ENCODE measurements at regions not wholly inside any gene's neighbourhood (a gene's known extent, or its start where the extent isn't known, plus 50 kb on each side); places are given as distances from the start of the nearest gene placed in this dataset.
"Not testable (repeated sequence)": the region's sequence is repeated elsewhere in the genome, so short reads cannot be mapped to it uniquely, and the experiment has no call there.

DNA sequence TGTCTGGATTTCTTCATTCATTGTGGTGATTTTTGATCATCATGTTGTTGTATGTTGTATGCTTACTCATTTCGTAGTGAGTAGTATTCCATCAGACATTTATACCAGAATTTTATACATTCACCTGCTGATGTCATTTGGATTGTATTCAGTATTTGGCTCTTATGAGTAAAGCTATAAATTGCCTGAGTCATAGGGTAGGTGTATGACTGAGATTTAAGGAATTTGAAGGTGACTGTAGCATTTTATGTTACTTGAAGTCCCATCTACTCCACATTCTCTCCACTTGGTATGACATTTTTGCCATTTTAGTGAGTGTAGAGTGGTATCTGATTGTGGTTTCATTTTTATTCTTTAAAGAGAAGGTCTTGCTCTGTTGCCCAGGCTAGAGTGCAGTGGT is 548.2 kb downstream of the TBC1D22A start:
- no peak for DNase-seq (ENCODE audit: low read depth in 3 of 3)

DNA sequence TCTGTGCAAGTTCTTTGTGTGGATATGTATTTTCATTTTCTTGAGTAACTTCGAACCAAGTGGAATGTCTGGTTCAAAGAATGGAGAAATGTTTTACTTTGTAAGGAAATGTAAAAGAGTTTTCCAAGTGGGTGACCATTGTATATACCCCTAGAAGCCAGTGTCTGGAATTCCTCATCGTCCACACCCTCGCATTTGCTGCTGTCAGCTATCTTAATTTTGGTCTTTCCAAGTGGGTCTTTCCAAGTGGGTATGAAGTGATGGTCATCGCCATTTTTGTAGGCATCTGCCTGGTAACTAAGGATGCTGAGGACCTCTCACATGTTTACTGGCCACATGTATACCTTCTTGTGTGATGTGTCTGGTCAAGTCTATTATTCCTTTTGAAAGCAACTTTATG is 547.5 kb downstream of the TBC1D22A start:
- no peak for DNase-seq (ENCODE audit: low read depth in 3 of 3)

DNA sequence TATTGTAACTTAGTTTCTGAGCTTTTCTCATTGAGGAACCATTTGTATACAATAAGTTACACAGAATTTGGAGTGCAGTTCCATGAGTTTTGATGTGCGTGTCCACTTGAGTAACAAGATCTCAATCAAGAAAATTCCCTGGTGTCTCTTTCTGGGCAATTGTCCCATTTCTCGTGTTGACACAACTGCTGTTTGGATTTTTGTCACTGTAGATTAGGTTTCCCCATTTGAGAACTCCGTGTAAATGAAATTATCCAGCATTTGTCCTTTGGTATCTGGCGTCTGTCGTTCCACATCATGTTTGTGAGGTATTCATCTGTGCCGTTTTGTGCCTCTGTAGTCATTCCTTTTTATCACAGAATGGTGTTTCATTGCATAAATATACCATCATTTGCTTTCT is 547.0 kb downstream of the TBC1D22A start:
- DNase-seq (ENCODE audit: low read depth in 3 of 3), result no peak

DNA sequence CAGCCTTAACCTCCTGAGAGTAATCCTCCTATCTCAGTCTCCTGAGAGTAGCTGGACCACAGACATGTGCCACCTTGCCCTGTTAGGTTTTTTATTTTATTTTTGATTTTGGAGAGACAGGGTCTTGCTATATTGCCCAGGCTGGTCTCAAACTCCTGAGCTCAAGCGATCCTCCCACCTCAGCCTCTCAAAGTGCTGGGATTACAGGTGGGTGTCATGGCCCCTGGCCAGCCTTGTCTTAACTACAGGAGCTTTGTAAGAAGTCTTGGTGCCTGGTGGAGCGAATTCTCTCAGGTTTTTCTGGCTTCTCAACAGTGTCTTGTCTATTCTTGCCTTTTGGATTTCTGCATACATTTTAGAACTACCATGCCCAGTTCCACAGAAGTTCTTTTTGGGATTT is 546.4 kb downstream of the TBC1D22A start:
- no peak for DNase-seq (ENCODE audit: low read depth in 3 of 3)

DNA sequence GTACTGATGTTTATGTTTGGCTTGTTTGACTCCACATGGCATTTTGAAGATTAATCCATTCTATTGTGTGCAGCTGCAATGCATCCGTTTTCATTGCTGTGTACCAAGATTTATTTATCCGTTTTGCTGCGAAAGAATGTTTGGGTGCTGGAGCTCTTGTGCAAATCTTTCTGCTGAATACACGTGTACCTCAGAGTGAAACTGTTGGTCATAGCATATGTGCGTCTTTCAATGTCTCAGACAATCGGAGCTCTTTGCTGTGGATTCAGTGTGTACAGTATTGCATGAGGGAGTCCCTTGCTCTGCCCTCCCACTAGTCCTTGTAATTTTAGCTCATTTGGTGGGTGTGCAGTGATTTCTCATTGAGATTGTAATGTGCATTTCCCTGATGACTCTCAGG is 545.4 kb downstream of the TBC1D22A start:
- DNase-seq (ENCODE audit: low read depth in 3 of 3), result no peak

DNA sequence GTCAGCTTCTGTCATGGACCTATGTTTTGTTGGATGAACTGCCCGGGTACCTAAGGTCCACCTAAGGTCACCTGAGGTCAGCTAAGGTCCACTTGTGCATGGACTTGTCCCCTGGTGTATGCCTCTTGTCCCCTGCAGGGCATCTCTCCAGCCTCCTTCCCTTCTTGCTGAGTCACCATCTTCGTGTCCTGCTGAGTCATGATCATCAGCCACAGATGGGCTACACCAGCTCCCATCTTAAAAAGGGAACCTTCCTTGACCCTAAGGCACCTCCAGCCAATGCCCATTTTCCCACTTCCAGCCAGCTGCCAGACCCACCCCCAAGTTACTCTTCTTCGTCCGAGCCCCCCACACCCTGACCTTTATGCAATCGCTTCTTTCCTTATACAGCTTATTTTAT is 544.9 kb downstream of the TBC1D22A start:
- no peak for DNase-seq (ENCODE audit: low read depth in 3 of 3)

DNA sequence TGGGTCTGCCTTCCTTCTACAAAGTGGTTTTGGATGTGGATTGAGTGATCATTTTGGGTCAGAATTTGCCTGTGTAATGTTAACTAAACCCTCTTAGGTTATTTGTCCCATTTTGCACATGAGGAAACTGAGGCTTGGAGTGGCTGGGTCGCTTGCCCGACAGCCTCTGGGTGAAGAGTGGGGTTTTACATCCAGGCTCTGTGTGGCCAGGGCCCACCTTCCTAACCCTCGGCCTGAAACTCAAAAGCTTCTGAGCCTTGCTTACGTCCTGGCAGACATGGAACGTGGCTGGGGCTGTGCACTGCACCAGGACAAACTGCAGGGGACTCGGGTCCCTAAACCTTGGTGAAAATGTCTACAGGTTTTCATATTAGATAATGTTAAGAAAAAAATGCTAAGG is 542.4 kb downstream of the TBC1D22A start:
- DNase-seq (ENCODE audit: low read depth in 3 of 3), result no peak

DNA sequence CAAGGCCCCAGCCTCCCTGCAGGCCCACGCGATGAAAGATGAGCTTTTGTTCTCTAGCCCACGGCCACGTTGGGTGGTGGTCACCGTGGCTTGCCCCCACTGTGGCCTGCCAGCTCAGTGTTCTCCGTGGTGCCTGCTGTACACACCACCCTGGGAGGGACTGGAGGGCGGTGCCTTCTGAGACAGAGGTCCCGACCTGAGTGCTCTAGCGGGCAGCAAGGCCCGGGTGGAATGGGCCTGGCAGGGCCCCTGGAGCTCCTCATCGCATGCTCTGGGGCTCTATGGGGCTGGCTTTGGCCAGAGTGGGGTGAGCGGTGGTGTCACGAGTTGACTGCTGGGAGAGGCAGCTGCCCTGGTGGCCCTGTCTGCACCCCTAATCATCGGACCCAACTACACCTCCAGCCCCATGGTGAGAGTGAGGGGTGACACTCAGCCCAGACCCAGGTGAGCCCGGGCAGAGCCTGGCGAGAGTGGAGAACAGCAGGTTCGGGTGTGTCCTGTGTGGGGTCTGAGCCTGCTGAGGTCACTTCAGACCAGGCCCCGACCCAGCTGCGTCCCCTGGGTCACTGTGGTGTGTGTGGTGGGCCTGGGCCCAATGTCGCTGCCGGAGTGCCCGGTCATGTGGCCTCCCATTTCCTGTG is 541.9 kb downstream of the TBC1D22A start:
- no peak for DNase-seq (ENCODE audit: low read depth in 3 of 3)

DNA sequence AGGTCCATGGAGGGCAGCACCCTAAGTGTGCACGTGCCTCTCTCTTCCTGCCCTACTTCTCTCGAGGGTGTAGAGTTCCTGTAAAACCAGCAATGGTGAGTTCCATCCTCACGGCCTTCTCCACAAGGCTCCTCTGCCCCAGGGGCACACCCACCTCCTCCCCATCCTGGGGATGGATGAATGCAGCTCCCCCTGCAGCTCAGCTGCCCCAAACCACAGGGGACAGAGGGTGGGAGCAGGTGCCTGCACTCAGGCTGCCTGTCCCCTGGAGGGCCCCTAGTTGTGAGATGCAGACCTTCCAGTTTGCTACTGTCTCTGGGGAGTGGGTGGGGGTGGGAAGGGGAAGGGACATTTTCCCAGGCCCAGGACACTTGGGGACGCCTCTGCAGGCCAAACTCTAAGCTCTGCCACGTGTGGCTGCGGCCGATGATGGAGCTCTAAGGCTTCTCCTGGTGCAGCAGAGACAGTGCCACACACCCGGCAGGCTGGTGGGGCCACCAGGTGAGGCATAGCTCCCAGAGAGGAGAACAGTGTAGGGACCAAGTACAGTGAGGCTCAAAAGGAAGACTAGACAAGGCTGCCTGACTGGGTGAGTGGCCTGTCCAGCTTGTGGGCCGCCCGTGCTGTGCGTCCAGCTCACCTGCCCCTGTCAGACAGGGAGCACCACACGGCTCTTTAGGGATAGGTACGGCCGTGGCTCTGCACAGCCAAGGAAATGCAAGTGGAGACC is 540.9 kb downstream of the TBC1D22A start:
- no peak for DNase-seq (ENCODE audit: low read depth in 3 of 3)

DNA sequence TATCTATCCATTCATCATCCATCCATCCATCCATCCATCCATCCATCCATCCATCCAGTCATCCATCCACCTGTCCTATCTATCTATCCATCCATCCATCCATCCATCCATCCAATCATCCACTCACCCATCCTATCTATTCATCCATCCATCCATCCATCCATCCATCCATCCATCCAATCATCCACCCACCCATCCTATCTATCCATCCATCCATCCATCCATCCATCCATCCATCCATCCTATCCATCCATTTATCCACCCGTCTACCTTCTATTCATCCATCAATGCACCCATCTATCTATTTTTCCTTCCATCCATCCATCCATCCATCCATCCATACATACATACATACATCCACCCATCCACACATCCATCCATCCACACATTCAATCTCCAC is 540.1 kb downstream of the TBC1D22A start:
- DNase-seq (ENCODE audit: low read depth in 3 of 3), result not testable (repeated sequence)

DNA sequence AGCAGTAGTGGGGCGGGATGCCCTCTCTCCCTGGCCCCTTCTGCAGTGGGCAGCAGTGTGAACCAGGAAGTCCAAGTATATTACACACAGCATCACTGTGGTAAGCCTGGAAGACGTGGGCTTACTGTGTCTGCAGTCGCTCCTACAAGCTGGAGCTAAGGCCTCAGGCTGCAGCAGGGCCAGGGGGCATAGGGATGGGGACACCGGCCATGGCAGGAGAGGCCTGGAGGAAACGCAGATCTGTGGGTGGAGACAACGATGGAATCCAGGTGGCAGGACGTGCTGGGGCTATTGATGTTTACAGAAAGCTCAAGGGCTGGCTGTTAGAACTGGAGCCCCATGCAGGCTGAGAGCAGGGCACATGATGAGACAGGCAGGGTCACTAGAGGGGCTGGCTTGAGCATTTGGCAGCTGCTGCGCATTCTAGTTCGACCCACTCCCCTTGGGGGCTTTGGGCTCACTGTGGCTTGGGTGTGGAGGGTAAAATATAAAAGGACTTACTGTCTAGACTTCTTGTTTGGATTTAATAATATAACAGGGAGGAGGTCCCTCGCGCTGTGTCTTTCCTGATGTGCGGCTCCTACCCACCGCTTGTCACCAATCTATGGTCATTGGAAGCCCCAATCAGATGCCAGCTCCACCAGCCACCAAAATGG is 539.5 kb downstream of the TBC1D22A start:
- DNase-seq (ENCODE audit: low read depth in 3 of 3), result no peak

DNA sequence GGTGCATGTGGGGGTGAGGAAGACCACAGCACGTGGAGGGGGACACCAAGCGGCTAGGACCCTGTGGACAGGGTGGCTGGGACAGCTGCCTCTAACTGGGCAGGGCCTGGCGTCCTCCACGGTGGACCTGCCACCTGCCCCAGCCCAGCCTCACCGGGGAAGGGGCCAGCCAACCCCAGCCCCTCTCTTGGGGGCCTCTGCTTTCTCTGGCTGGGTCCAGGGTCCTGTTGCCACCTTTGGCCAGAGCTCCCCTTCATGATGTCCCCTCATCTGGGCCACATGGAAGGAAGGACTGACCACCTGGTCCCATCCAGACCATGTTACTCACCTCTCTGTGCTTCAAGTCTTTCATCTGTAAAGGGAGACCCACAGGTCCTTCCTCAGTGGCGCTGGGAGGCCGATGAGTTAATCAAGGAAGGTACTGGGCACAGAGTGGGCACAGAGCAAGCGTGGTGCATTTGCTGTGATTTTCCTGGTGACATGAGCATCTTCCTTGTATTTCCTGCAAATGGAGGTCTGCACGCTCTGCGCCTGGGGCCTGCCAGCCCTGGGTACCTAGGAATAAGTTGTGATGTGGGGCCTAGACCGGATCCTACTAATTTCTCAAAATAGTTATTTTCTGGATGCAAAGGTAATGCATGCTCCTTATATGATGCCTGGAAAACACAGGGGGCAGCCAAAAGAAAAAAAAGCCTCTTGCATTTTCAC is 538.4 kb downstream of the TBC1D22A start:
- no peak for DNase-seq (ENCODE audit: low read depth in 3 of 3)

DNA sequence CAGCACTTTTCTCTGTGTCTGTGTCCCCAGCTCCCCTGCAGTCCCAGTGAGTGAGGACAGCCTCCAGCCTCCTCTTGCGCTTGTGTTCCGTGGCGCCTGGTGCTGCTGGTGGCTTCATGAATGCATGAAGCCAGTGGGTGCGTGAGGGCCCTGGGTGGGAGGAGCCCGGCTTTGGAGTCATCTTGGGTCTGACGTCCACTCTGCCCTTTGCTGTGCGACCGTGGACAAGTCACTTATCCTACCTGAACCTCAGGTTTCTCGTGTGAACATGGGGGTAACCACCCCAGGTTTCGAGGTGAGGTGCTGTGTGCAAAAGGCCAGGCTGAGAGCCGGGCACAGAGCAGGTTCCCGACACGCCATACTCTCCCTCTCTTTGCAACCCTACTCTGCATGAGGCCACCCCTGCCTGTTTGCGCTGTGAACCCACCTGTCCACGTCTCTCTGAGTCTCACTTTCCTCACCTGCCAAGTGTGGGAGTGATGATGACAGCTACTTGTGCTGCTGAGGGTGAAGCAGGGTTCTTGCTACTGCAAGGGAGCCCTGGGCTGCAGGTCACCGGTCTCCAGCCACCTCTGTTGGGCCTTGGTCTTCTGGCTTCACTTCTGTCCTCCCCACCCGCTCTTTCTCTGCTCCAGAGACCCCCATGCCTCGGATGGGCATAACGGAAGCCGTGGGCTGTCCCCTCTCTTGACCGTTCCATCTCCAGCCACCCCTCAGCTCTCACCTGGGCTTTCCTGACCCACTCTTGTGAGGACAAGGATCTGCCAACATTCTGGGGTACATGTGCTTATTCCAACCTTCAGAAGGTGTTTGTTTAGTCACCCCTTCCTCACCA is 537.6 kb downstream of the TBC1D22A start:
- DNase-seq (ENCODE audit: low read depth in 3 of 3), result no peak

DNA sequence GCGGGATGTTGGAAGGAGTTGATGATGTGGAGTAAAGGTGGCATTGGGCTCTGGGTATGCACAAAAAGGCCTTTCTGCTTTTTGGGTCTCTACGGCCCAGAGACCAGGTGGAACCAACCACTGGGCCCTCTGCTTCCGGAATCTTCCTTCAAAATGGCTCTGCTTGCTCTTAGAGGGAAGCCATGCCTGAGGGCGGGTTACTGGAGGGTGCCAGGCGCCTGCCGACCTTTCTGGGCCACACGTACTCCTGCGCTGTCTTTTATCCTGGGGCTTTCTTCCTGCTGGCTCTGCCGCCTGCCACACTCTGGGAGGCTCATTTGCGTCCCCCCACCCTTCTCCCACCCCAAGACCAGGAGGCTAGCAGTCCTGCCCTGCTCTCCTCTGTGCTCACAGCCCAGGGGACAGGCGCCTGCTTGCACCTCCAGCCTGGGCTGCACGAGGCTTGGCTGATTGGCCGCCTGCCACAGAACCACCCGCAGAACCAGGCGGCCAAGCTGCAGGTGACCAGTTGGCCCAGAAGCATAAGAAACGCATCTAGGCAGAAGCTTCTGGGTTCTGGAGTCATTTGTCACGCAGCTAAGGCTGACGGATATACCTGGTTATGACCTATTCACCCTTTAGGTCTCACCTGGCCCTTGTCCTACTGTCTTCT is 536.9 kb downstream of the TBC1D22A start:
- no peak for DNase-seq (ENCODE audit: low read depth in 3 of 3)

DNA sequence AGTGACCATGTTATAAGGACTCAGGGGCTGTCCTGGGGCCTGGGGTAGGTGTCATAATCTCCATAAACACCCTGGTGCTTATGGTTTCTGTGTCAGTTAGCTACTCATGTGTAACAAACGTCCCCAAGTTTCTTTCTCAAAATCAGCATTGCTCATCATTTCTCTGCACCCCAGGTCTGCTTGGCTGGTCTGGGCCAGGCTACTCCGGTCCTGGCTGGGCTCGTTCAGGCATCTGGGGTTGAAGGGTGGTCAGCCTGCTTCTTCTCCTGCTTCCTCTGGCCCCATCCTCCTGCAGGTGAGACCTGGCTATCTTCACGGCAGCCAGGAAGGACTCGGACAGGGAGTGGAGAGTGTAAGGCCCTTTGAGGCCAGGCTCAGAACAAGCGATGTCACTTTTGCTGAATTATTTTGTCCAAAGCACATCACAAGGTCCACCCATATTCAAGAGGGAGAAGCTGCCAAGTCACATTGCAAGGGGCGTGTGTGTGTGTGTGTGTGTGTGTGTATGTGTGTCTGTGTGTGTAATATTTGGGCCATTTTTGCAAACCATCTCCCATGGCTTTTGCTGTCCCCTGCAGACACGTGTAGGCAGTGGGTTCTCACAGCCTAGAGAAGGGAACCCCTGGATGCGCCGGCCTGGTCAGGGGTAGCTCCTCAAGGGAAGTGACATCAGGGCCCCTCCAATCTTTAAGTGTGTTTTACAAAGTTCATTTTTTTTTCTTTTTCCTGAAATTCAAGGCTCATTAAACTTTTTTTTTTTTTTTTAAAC is 535.8 kb downstream of the TBC1D22A start:
- no peak for DNase-seq (ENCODE audit: low read depth in 3 of 3)

DNA sequence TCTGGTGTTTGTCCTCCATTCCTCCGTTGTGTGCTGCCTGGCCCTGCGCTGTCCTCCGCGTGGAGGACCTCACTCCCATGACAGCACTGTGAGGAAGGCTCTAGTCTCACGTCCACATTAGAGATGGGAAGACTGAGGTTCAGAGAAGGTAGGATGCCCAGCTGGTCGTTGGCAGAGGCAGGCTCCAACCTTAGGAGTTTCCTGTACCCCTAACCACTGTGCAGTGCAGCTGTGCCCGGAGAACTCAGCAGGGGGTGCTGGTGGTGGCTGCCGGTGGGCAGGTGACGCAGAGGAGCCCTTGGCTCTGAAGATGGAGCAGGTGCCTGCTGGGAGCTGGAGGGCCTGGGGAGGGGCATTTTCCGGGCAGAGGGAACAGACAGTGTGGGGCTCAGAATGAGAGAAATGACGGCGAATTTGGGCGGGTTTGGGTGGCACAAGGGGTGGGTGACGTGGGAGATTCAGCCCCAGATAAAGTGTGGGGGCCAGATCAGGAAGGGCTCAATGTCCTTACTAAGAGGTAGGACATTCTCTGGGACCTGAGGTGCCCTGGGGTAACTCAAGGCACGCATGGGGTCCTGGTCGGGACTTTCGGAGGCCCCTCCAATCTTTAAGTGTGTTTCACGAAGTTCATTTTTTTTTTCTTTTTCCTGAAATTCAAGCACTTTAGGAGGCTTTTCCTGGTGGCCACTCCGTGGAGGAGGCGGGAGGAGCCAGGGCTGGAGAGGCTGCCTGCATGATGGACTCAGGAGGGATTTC is 535.0 kb downstream of the TBC1D22A start:
- DNase-seq (ENCODE audit: low read depth in 3 of 3), result no peak

DNA sequence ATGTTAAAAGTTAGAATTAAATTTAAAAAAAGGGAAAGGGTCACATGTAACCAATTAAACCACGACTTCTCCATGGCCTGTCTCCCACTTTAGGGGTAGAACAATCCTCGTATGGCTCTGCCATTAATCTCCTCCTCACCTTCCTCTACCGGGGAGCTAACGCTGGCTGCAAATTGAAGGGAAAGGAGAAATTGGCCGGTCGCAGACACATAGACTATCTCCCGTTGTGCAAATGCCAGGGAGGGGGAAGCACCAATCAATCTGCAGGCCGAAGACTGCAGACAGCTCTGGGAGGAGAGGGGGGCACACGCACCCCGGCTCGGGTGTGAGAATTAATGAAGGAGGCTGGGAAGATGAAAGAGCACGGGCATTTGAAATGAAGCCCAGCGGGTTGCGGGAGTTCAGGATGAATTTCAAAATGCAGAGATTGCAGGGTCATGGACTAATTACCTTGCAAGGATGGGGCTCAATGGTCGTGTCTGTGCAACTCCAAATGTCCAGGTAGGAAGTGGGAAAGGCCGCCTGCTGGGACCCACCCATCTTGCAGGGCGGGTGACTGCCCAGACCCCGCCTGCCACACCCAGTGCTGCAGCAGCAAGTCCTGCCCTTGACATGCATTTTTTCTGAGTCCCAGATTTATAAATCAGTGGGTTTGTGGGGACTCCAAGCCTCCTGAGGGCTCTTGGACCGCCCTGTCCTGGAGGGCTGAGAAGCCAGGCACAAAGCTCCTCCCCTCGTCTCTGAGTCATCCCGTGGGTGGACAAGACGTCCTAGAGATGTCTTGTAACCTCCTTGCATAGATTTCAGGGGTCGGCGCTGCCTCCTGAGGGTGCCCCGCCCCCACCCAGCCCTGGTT is 534.2 kb downstream of the TBC1D22A start:
- no peak for DNase-seq (ENCODE audit: low read depth in 3 of 3)

DNA sequence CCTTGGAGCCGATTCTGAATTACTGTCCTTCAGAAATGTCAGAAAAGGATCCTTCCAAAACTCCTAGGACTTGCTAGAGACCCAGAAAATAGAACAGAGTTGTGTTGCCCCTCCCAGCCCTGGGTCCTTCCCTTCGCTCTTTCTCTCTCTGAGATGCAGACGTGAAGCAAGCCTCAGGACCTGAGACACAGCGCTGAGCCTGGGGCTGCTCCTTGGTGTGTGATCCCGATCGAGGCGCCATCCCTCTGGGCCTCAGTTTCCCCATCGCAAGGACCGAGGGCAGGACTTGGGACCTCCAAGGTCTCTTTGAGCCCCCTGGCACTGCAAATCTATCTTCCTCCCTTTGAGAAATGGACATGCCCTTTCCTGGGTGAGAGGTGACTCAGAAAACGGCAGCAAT is 533.5 kb downstream of the TBC1D22A start:
- DNase-seq (ENCODE audit: low read depth in 3 of 3), result no peak
